SK-N-SH treated with all-trans-retinoic acid at 6 μM for 48 hours (cell line): ENCODE measurements at regions not wholly inside any gene's neighbourhood (a gene's known extent, or its start where the extent isn't known, plus 50 kb on each side); places are given as distances from the start of the nearest gene placed in this dataset.

Source experiments
- ATAC-seq: fragments of 200-7000 bp; cut with Tn5 transposase; 3 replicates; pipeline ENCODE4 v1.9.1; 2020; ENCODE audit warnings: mild to moderate bottlenecking, moderate library complexity
- ARNTL ChIP-seq: fragments of 450-650 bp; formaldehyde crosslinking; IDR thresholded peaks from 2 replicates; pipeline ENCODE4 v1.5.0; 2020; ENCODE audit warnings: low read depth, mild to moderate bottlenecking, moderate library complexity, borderline replicate concordance
- BACH2 ChIP-seq: fragments of 250-450 bp; sonication (Bioruptor Pico); IDR thresholded peaks from 2 replicates; pipeline ENCODE4 v1.9.0; 2021; ENCODE audit warnings: mild to moderate bottlenecking, borderline replicate concordance
- CREB5 ChIP-seq: fragments of 250-450 bp; sonication (Bioruptor Pico); IDR thresholded peaks from 2 replicates; pipeline ENCODE4 v1.5.1; 2020; ENCODE audit warnings: low read depth, mild to moderate bottlenecking, moderate library complexity
- CSDC2 ChIP-seq: fragments of 250-450 bp; sonication (Bioruptor Pico); IDR thresholded peaks from 2 replicates; pipeline ENCODE4 v1.5.0; 2020; ENCODE audit warnings: mild to moderate bottlenecking, moderate library complexity
- CSRNP3 ChIP-seq: fragments of 250-450 bp; sonication (Bioruptor Pico); IDR thresholded peaks from 2 replicates; pipeline ENCODE4 v1.5.1; 2021; ENCODE audit warnings: mild to moderate bottlenecking, moderate library complexity
- ESRRG ChIP-seq: fragments of 250-450 bp; sonication (Bioruptor Pico); IDR thresholded peaks from 2 replicates; pipeline ENCODE4 v1.6.1; 2021; ENCODE audit warnings: mild to moderate bottlenecking
- GLIS3 ChIP-seq: fragments of 250-450 bp; sonication (Bioruptor Pico); IDR thresholded peaks from 2 replicates; pipeline ENCODE4 v1.5.0; 2020; ENCODE audit warnings: mild to moderate bottlenecking, moderate library complexity
- ISL1 ChIP-seq: fragments of 250-450 bp; sonication (Bioruptor Pico); IDR thresholded peaks from 2 replicates; pipeline ENCODE4 v2.1.2; 2022; ENCODE audit warnings: mild to moderate bottlenecking, moderate library complexity
- OSR1 ChIP-seq: fragments of 250-450 bp; sonication (Bioruptor Pico); IDR thresholded peaks from 2 replicates; pipeline ENCODE4 v1.8.0; 2022; ENCODE audit warnings: moderate library complexity, mild to moderate bottlenecking, inconsistent platforms
- PATZ1 ChIP-seq: fragments of 250-450 bp; sonication (Bioruptor Pico); IDR thresholded peaks from 2 replicates; pipeline ENCODE4 v1.8.0; 2020; ENCODE audit warnings: mild to moderate bottlenecking, moderate library complexity, borderline replicate concordance
- POU6F1 ChIP-seq: fragments of 250-450 bp; sonication (Bioruptor Pico); IDR thresholded peaks from 2 replicates; pipeline ENCODE4 v1.8.0; 2021; ENCODE audit warnings: low read depth, mild to moderate bottlenecking, moderate library complexity, borderline replicate concordance
- PPARA ChIP-seq: fragments of 250-450 bp; sonication (Bioruptor Pico); IDR thresholded peaks from 2 replicates; pipeline ENCODE4 v1.5.0; 2020; ENCODE audit warnings: mild to moderate bottlenecking, borderline replicate concordance
- RARB ChIP-seq: fragments of 250-450 bp; sonication (Bioruptor Pico); IDR thresholded peaks from 2 replicates; pipeline ENCODE4 v1.8.0; 2021; ENCODE audit warnings: mild to moderate bottlenecking, moderate library complexity
- SNAI2 ChIP-seq: fragments of 250-450 bp; sonication (Bioruptor Pico); IDR thresholded peaks from 2 replicates; pipeline ENCODE4 v1.5.0; 2020; ENCODE audit warnings: mild to moderate bottlenecking, moderate library complexity
- TCF4 ChIP-seq: fragments of 250-450 bp; sonication (Bioruptor Pico); IDR thresholded peaks from 2 replicates; pipeline ENCODE4 v1.8.0; 2021; ENCODE audit warnings: mild to moderate bottlenecking, moderate library complexity, borderline replicate concordance
- TOX ChIP-seq: fragments of 250-450 bp; sonication (Bioruptor Pico); IDR thresholded peaks from 2 replicates; pipeline ENCODE4 v1.8.0; 2021; ENCODE audit warnings: mild to moderate bottlenecking, moderate library complexity, borderline replicate concordance
- TSHZ2 ChIP-seq: fragments of 250-450 bp; sonication (Bioruptor Pico); IDR thresholded peaks from 2 replicates; pipeline ENCODE4 v1.5.0; 2020; ENCODE audit warnings: mild to moderate bottlenecking, moderate library complexity
- ZC3H10 ChIP-seq: fragments of 250-450 bp; sonication (Bioruptor Pico); IDR thresholded peaks from 2 replicates; pipeline ENCODE4 v1.5.1; 2021; ENCODE audit warnings: mild to moderate bottlenecking, moderate library complexity
- ZFP3 ChIP-seq: fragments of 250-450 bp; sonication (Bioruptor Pico); IDR thresholded peaks from 2 replicates; pipeline ENCODE4 v1.5.0; 2020; ENCODE audit warnings: mild to moderate bottlenecking, moderate library complexity
- ZNF565 ChIP-seq: fragments of 450-650 bp; formaldehyde crosslinking; conservative IDR thresholded peaks from 2 replicates; pipeline ENCODE4 v1.5.0; 2020; ENCODE audit warnings: low read depth, mild to moderate bottlenecking, moderate library complexity
- ZNF8 ChIP-seq: fragments of 450-650 bp; formaldehyde crosslinking; IDR thresholded peaks from 2 replicates; pipeline ENCODE4 v1.5.0; 2020; ENCODE audit warnings: mild to moderate bottlenecking, moderate library complexity

- no peak for TF ChIP-seq ZNF8 (CRISPR knock-in tag)
- TF ChIP-seq TCF4 (CRISPR knock-in tag): no peak
- no peak for TF ChIP-seq ZNF565 (CRISPR knock-in tag)
- no peak for TF ChIP-seq PPARA (CRISPR knock-in tag)
- no peak for TF ChIP-seq ISL1 (CRISPR knock-in tag)
- TF ChIP-seq SNAI2 (CRISPR knock-in tag): no peak
- no peak for TF ChIP-seq PATZ1 (CRISPR knock-in tag)
- no peak for TF ChIP-seq GLIS3 (CRISPR knock-in tag)
- TF ChIP-seq ARNTL (CRISPR knock-in tag): no peak
- no peak for TF ChIP-seq ZFP3 (CRISPR knock-in tag)
- no peak for TF ChIP-seq ZC3H10 (CRISPR knock-in tag)
- TF ChIP-seq POU6F1 (CRISPR knock-in tag): no peak
- no peak for TF ChIP-seq CSRNP3 (CRISPR knock-in tag)
- no peak for TF ChIP-seq TOX (CRISPR knock-in tag)
- TF ChIP-seq RARB (CRISPR knock-in tag): no peak
Observed at GRCh38 chr3:182438398-182438797, 354.9 kb upstream of the ATP11B start.

GRCh38 chr3:182440101-182440500 lies 353.2 kb upstream of the ATP11B start:
- no peak for ATAC-seq
- TF ChIP-seq ARNTL (CRISPR knock-in tag) (no peak), CREB5 (CRISPR knock-in tag) (no peak), BACH2 (CRISPR knock-in tag) (no peak), TOX (CRISPR knock-in tag) (no peak), ZFP3 (CRISPR knock-in tag) (no peak), TCF4 (CRISPR knock-in tag) (no peak), ISL1 (CRISPR knock-in tag) (no peak), OSR1 (CRISPR knock-in tag) (no peak), CSDC2 (no peak), TSHZ2 (CRISPR knock-in tag) (no peak), ZC3H10 (CRISPR knock-in tag) (no peak), CSRNP3 (CRISPR knock-in tag) (no peak), ESRRG (CRISPR knock-in tag) (no peak)
- TF ChIP-seq, all 23 proteins: peak for 0

More at GRCh38 chr3:182438398-182438797, 354.9 kb upstream of the ATP11B start:
- no peak for ATAC-seq
